T-helper 2 cell treated with Interferon-gamma antibody and Interleukin-4, amounts not matched to agents 100 ng/mL and 5 ng/mL, for 36 hours (primary cell): ENCODE measurements at regions not wholly inside any gene's neighbourhood (a gene's known extent, or its start where the extent isn't known, plus 50 kb on each side); places are given as distances from the start of the nearest gene placed in this dataset.
"Not testable (repeated sequence)": the region's sequence is repeated elsewhere in the genome, so short reads cannot be mapped to it uniquely, and the experiment has no call there.

ENCODE experiments used
- intact Hi-C: fragments of 100-400 bp; cut with micrococcal nuclease; formaldehyde crosslinking; loops from one replicate; pipeline ENCODE4 v1.15.1; 2023

GRCh38 chr22:26958378-26958777 lies 301.0 kb downstream of the MIAT start:
- intact Hi-C loops: no loop called here

GRCh38 chr22:26964642-26965041 lies 307.3 kb downstream of the MIAT start:
- intact Hi-C loops: no loop called here

GRCh38 chr22:26967282-26967681 lies 309.9 kb downstream of the MIAT start:
- intact Hi-C loops: no loop called here

GRCh38 chr22:26968859-26969523 lies 311.6 kb downstream of the MIAT start:
- intact Hi-C loops: no loop called here

GRCh38 chr22:26970809-26971394 lies 313.5 kb downstream of the MIAT start:
- intact Hi-C loops: no loop called here

GRCh38 chr22:26972286-26972685 lies 314.9 kb downstream of the MIAT start:
- intact Hi-C loops: no loop called here

- intact Hi-C loops: not testable (repeated sequence)
Measured at GRCh38 chr22:26972915-26973314, 315.5 kb downstream of the MIAT start.

- intact Hi-C loops: no loop called here
Measured at GRCh38 chr22:26974034-26974433, 316.6 kb downstream of the MIAT start.

GRCh38 chr22:26974914-26975803 lies 317.8 kb downstream of the MIAT start:
- intact Hi-C loops: no loop called here

- intact Hi-C loops: no loop called here
Measured at GRCh38 chr22:26975865-26976264, 318.5 kb downstream of the MIAT start.

- intact Hi-C loops: no loop called here
Measured at GRCh38 chr22:26977741-26978376, 320.5 kb downstream of the MIAT start.

- intact Hi-C loops: no loop called here
Measured at GRCh38 chr22:26979294-26979693, 321.9 kb downstream of the MIAT start.

GRCh38 chr22:26981111-26981510 lies 323.7 kb downstream of the MIAT start:
- intact Hi-C loops: no loop called here

GRCh38 chr22:26981541-26981940 lies 324.2 kb downstream of the MIAT start:
- intact Hi-C loops: no loop called here

- intact Hi-C loops: no loop called here
Measured at GRCh38 chr22:26983311-26983710, 325.9 kb downstream of the MIAT start.

GRCh38 chr22:26985206-26985605 lies 327.8 kb downstream of the MIAT start:
- intact Hi-C loops: no loop called here

GRCh38 chr22:26985931-26986782 lies 328.8 kb downstream of the MIAT start:
- intact Hi-C loops: no loop called here

GRCh38 chr22:26986884-26987283 lies 329.5 kb downstream of the MIAT start:
- intact Hi-C loops: no loop called here

GRCh38 chr22:26990503-26991189 lies 333.3 kb downstream of the MIAT start:
- intact Hi-C loops: no loop called here

- intact Hi-C loops: no loop called here
Measured at GRCh38 chr22:26992556-26992955, 335.2 kb downstream of the MIAT start.
